ENCODE measurements at regions not wholly inside any gene's neighbourhood (a gene's known extent, or its start where the extent isn't known, plus 50 kb on each side); places are given as distances from the start of the nearest gene placed in this dataset.

- TF ChIP-seq CTCF (IDR thresholded peaks at IDR 0.05), result no peak
- no peak for TF ChIP-seq POLR2AphosphoS5 (IDR thresholded peaks at IDR 0.05; ENCODE audit: low read depth, low read length)
- TF ChIP-seq TAF1 (IDR thresholded peaks at IDR 0.05; ENCODE audit: borderline replicate concordance, low read depth, low read length), result no peak
- no peak for TF ChIP-seq MAX (IDR thresholded peaks at IDR 0.05; ENCODE audit: low read depth)
- no peak for TF ChIP-seq EP300 (IDR thresholded peaks at IDR 0.05; ENCODE audit: borderline replicate concordance in 1 of 2, low read depth in 1 of 2, low read length in 1 of 2)
- TF ChIP-seq FOXJ3 (CRISPR knock-in tag; IDR thresholded peaks at IDR 0.05), result no peak
- TF ChIP-seq RCOR1 (IDR thresholded peaks at IDR 0.05; ENCODE audit: low read length), result no peak
- no peak for TF ChIP-seq ELF1 (IDR thresholded peaks at IDR 0.05)
- TF ChIP-seq RAD21 (IDR thresholded peaks at IDR 0.05; ENCODE audit: low read length), result no peak
- TF ChIP-seq NFIC (IDR thresholded peaks at IDR 0.05; ENCODE audit: borderline replicate concordance), result no peak
- no peak for TF ChIP-seq JUND (IDR thresholded peaks at IDR 0.05)
- TF ChIP-seq USF2 (IDR thresholded peaks at IDR 0.05; ENCODE audit: borderline replicate concordance, low read depth, low read length), result no peak
Observed at GRCh38 chr12:9348906-9349518, 140.8 kb upstream of the PZP start.
